Pancreas (tissue), 10 donors: ENCODE measurements at regions not wholly inside any gene's neighbourhood (a gene's known extent, or its start where the extent isn't known, plus 50 kb on each side); places are given as distances from the start of the nearest gene placed in this dataset.

Experiments
- ATAC-seq, 4 donors: fragments of 200-7000 bp; cut with Tn5 transposase; one replicate each; pipeline versions ENCODE4 v1.8.0 to v1.9.1; 2020; ENCODE audit warnings: mild to moderate bottlenecking in 4 of 4, moderate library complexity in 4 of 4
- DNase-seq, 6 donors: peaks; one replicate each; pipeline ENCODE4 v3.0.0-alpha.2; 2020
- FAIRE-seq: peaks from 2 replicates; lab custom pipeline; 2012; peaks lifted over from hg19 to GRCh38; lab: Jason Lieb, UNC
- H3K27ac ChIP-seq, 4 donors: fragments of 200-600 bp; sonication (generic); 1 replicate in 3 of 4; 2 replicates in 1 of 4; pipeline versions ENCODE4 v1.5.0 to v1.8.0; 2020
- H3K27me3 ChIP-seq, 4 donors: fragments of 200-600 bp; one replicate each; pipeline ENCODE4 v1.8.0; 2021
- H3K36me3 ChIP-seq, 3 donors: fragments of 200-600 bp; sonication (generic) in 1 of 3; one replicate each; pipeline versions ENCODE4 v1.5.0 to v1.8.0; 2020 to 2021
- H3K4me1 ChIP-seq, 3 donors: fragments of 200-600 bp; one replicate each; pipeline ENCODE4 v1.8.0; 2021
- H3K4me3 ChIP-seq, 4 donors: fragments of 200-600 bp; sonication (generic) in 2 of 4; one replicate each; pipeline versions ENCODE4 v1.5.0 to v1.8.0; 2020 to 2021
- H3K9me3 ChIP-seq, 4 donors: fragments of 200-600 bp; one replicate each; pipeline ENCODE4 v1.8.0; 2021
- WGBS, 2 donors: extraction: QIAGEN DNeasy Blood & Tissue Kit; methylation state at CpG; one replicate each; pipeline ENCODE4 v1.1.7; 2013; 5-methylcytosine and 5-hydroxymethylcytosine counted together
- intact Hi-C, 3 donors: fragments of 100-400 bp; cut with DNase I; formaldehyde crosslinking; loops; one replicate each; pipeline versions ENCODE4 v1.11.1 to v1.14.2; 2022
- TF ChIP-seq, protein P1 (sequence below), 4 donors: fragments of 200-600 bp; sonication (generic) in 3 of 4; IDR thresholded peaks; one replicate each; pipeline versions ENCODE4 v1.5.0 to v1.8.0; 2021; ENCODE audit warnings: antibody characterized with exemption in 4 of 4
- donor health status: healthy with polysubstance abuse.
- donor health status: DM: no; HTN: no; CAD: no; lungs with moderate emphysema.
- donor health status: DM: no; HTN: no; CAD: no.
- donor health status: control.
- donor health status: control.
- donor health status: Bipolar disorder and iron deficiency.
- donor health status: DM: yes; HTN: yes; CAD: no.
- donor health status: DM: no; HTN: no; CAD: no.
- donor health status: DM: no; HTN: no; CAD: no.
- donor health status: DM: yes; HTN: yes; CAD: no.

DNA sequence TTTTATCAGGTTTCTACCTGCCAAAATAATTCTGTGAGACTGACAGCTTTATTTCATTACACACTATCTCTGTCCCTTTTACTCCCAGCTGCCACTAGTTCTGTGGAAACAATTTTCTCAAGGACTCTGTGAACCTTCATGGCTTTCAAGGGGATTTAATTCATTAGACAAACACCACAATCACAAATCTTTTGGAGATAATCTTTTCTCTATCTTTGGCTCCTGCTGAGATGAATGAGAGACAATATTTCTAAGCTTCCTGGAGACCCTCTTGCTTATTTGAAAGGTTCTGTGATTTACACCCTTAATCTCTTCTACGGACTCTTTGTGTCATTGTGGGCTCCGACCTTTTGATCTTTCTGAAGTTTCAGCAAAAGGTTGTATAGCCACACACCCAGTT lies 222.6 kb downstream of the PRDM9 start:
- H3K9me3 ChIP-seq: no peaks in the 10 kb centered on the region
- intact Hi-C loops: no loop called here
- DNase-seq (no peak), FAIRE-seq (no peak), ATAC-seq (no peak)
- no peak overlapping the region for H3K27ac ChIP-seq
- 45 to 54% methylated on average over 2 of the region's 2 CpGs for WGBS, 2 donors
- H3K27me3 ChIP-seq: no peaks in the 10 kb centered on the region
- no peaks in the 10 kb centered on the region for H3K4me1 ChIP-seq
- TF ChIP-seq, protein P1, sequence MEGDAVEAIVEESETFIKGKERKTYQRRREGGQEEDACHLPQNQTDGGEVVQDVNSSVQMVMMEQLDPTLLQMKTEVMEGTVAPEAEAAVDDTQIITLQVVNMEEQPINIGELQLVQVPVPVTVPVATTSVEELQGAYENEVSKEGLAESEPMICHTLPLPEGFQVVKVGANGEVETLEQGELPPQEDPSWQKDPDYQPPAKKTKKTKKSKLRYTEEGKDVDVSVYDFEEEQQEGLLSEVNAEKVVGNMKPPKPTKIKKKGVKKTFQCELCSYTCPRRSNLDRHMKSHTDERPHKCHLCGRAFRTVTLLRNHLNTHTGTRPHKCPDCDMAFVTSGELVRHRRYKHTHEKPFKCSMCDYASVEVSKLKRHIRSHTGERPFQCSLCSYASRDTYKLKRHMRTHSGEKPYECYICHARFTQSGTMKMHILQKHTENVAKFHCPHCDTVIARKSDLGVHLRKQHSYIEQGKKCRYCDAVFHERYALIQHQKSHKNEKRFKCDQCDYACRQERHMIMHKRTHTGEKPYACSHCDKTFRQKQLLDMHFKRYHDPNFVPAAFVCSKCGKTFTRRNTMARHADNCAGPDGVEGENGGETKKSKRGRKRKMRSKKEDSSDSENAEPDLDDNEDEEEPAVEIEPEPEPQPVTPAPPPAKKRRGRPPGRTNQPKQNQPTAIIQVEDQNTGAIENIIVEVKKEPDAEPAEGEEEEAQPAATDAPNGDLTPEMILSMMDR (IDR thresholded peaks at IDR 0.05): no peak
- no peaks in the 10 kb centered on the region for H3K36me3 ChIP-seq
- H3K4me3 ChIP-seq: no peak overlapping the region

- ATAC-seq (no peak), FAIRE-seq (no peak), DNase-seq (no peak)
- TF ChIP-seq, protein P1 (IDR thresholded peaks at IDR 0.05): no peak
- Histone ChIP-seq H3K4me3 (no peak overlapping the region), H3K36me3 (no peaks in the 10 kb centered on the region), H3K27me3 (no peaks in the 10 kb centered on the region), H3K27ac (no peak overlapping the region), H3K9me3 (no peaks in the 10 kb centered on the region), H3K4me1 (no peaks in the 10 kb centered on the region)
- intact Hi-C loops: no loop called here
- WGBS, 2 donors: 49 to 59% methylated on average over 4 of the region's 4 CpGs
Observed at GRCh38 chr5:23740029-23740428, 232.6 kb downstream of the PRDM9 start.

DNA sequence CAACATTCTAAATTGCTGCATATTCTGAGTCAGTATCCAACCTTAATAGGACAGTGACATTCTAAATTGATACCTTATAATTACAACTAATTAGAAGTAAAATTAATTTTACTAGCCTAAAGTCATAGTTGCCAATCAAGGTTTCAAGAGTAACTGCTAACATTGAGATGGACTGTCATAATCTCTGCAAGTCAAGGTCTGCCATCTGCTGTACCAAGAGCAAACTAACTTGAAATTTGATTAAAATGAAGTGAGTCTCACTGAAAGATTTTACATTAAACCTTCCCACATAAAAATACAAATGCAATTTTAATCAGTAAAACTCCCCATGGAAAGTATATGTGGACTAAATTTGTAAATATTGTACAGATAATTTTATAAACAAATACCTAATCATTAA lies 235.3 kb downstream of the PRDM9 start:
- TF ChIP-seq, protein P1 (IDR thresholded peaks at IDR 0.05): no peak
- no peak for ATAC-seq
- no peak overlapping the region for H3K4me3 ChIP-seq
- no peak for DNase-seq
- intact Hi-C loops: no loop called here
- FAIRE-seq: no peak
- H3K27ac ChIP-seq: no peak overlapping the region
- no peaks in the 10 kb centered on the region for H3K9me3 ChIP-seq
- no peaks in the 10 kb centered on the region for H3K36me3 ChIP-seq
- no peaks in the 10 kb centered on the region for H3K4me1 ChIP-seq
- no peaks in the 10 kb centered on the region for H3K27me3 ChIP-seq

- no peak for DNase-seq
- H3K4me3 ChIP-seq: no peak overlapping the region
- TF ChIP-seq, protein P1 (IDR thresholded peaks at IDR 0.05): no peak
- no peaks in the 10 kb centered on the region for H3K9me3 ChIP-seq
- no peak overlapping the region for H3K27ac ChIP-seq
- no peaks in the 10 kb centered on the region for H3K27me3 ChIP-seq
- FAIRE-seq: no peak
- no peaks in the 10 kb centered on the region for H3K36me3 ChIP-seq
- ATAC-seq: no peak
- intact Hi-C loops: no loop called here
- no peaks in the 10 kb centered on the region for H3K4me1 ChIP-seq
Observed at GRCh38 chr5:23755906-23756305, 248.5 kb downstream of the PRDM9 start.

DNA sequence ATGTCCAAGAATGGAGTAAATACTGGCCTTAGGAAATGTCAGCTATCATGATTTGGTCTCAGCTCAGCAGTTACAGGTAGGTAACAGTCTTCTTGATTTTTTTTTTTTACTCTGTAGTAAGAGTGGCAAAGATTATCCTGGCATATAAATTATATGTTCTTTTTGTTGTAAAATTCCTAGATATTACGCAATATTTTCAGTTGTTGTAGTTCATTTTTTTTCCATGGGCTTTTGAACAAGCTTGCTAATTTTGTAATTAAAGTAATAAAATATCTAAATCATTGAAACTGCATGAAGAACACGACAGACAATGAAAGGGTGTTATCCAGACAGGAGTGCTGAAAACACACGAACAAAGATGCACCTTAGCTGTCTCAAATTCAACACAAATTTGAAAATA lies 249.4 kb downstream of the PRDM9 start:
- WGBS, 2 donors: 50 to 70% methylated on average over 3 of the region's 3 CpGs

More for the DNA sequence above, 249.4 kb downstream of the PRDM9 start:
- Histone ChIP-seq H3K27me3 (no peaks in the 10 kb centered on the region), H3K36me3 (no peaks in the 10 kb centered on the region), H3K4me3 (no peak overlapping the region), H3K27ac (no peak overlapping the region), H3K9me3 (no peaks in the 10 kb centered on the region), H3K4me1 (no peaks in the 10 kb centered on the region)
- intact Hi-C loops: no loop called here
- TF ChIP-seq, protein P1 (IDR thresholded peaks at IDR 0.05): no peak
- FAIRE-seq (no peak), DNase-seq (no peak), ATAC-seq (no peak)
